Keratinocyte (primary cell): ENCODE measurements at regions not wholly inside any gene's neighbourhood (a gene's known extent, or its start where the extent isn't known, plus 50 kb on each side); places are given as distances from the start of the nearest gene placed in this dataset.

Source experiments
- DNase-seq: peaks from one replicate; pipeline ENCODE4 v3.0.0-alpha.2; 2011; ENCODE audit warnings: low read depth, missing footprints, low spot score
- FAIRE-seq: peaks from 2 replicates; lab custom pipeline; 2011; peaks lifted over from hg19 to GRCh38; lab: Jason Lieb, UNC
- H2AFZ ChIP-seq: 2 replicates; pipeline ENCODE4 v1.6.0; 2012; ENCODE audit warnings: low read length, control low read depth, inconsistent platforms; ENCODE audit not compliant: control insufficient read depth
- H3K27ac ChIP-seq: 2 replicates; pipeline ENCODE4 v1.5.1; 2011; ENCODE audit warnings: low read length; ENCODE audit not compliant: control insufficient read depth, insufficient read depth
- H3K27me3 ChIP-seq: 3 replicates; pipeline ENCODE4 v1.6.0; 2011; ENCODE audit warnings: low read length; ENCODE audit not compliant: control insufficient read depth, insufficient read depth; ENCODE audit errors: extremely low read depth
- H3K36me3 ChIP-seq, 2 experiments: 2 replicates in 1 of 2; 3 replicates in 1 of 2; pipeline ENCODE4 v1.5.1; 2011; ENCODE audit warnings: low read length in 2 of 2, mild to moderate bottlenecking in 1 of 2; ENCODE audit not compliant: control insufficient read depth in 2 of 2, insufficient read depth in 2 of 2; ENCODE audit errors: extremely low read depth in 1 of 2
- H3K4me1 ChIP-seq: 3 replicates; pipeline ENCODE4 v1.5.1; 2011; ENCODE audit warnings: low read length; ENCODE audit not compliant: control insufficient read depth, insufficient read depth; ENCODE audit errors: extremely low read depth
- H3K4me2 ChIP-seq: 3 replicates; pipeline ENCODE4 v1.6.0; 2011; ENCODE audit warnings: low read depth, low read length; ENCODE audit not compliant: control insufficient read depth, insufficient read depth; ENCODE audit errors: extremely low read depth
- H3K4me3 ChIP-seq, 3 experiments: fragments of 200-600 bp in 1 of 3; sonication (generic) in 1 of 3; 2 replicates in 2 of 3; 3 replicates in 1 of 3; pipeline ENCODE4 v1.5.1; 2011 to 2016; ENCODE audit warnings: low read length in 3 of 3, mild to moderate bottlenecking in 3 of 3, control low read depth in 2 of 3, inconsistent platforms in 1 of 3, low read depth in 1 of 3, mixed read lengths in 1 of 3, mixed run types in 1 of 3, moderate library complexity in 1 of 3; ENCODE audit not compliant: control insufficient read depth in 2 of 3, insufficient read depth in 2 of 3; ENCODE audit errors: extremely low read depth in 1 of 3
- H3K79me2 ChIP-seq: 2 replicates; pipeline ENCODE4 v1.6.0; 2012; ENCODE audit warnings: low read length; ENCODE audit not compliant: control insufficient read depth, insufficient read depth
- H3K9ac ChIP-seq: 3 replicates; pipeline ENCODE4 v1.6.0; 2011; ENCODE audit warnings: low read length; ENCODE audit not compliant: control insufficient read depth, insufficient read depth; ENCODE audit errors: extremely low read depth
- H3K9me1 ChIP-seq: 3 replicates; pipeline ENCODE4 v1.6.0; 2011; ENCODE audit warnings: low read length; ENCODE audit not compliant: control insufficient read depth, insufficient read depth; ENCODE audit errors: extremely low read depth
- H3K9me3 ChIP-seq: 2 replicates; pipeline ENCODE4 v1.5.1; 2012; ENCODE audit warnings: low read depth, low read length; ENCODE audit not compliant: control insufficient read depth
- H4K20me1 ChIP-seq: 3 replicates; pipeline ENCODE4 v1.6.0; 2011; ENCODE audit warnings: low read length; ENCODE audit not compliant: control insufficient read depth, insufficient read depth; ENCODE audit errors: extremely low read depth
- CTCF ChIP-seq, 3 experiments: IDR thresholded peaks in 1 of 3; conservative IDR thresholded peaks in 1 of 3; optimal IDR thresholded peaks in 1 of 3; 2 replicates in 2 of 3; 3 replicates in 1 of 3; pipeline versions ENCODE3 to v1.5.1; 2011; ENCODE audit warnings: low read length in 3 of 3, mild to moderate bottlenecking in 3 of 3, moderate library complexity in 2 of 3, control low read depth in 1 of 3, inconsistent platforms in 1 of 3; ENCODE audit not compliant: insufficient read depth in 2 of 3; ENCODE audit errors: extremely low read depth in 1 of 3
- EZH2 ChIP-seq: IDR thresholded peaks from one replicate; pipeline ENCODE4 v1.6.1; 2012; ENCODE audit warnings: inconsistent platforms, mild to moderate bottlenecking, low read length, moderate library complexity
- dilution Hi-C: fragments of 300-500 bp; cut with MboI; formaldehyde crosslinking; loops from one replicate; pipeline ENCODE4 v1.7.0; 2020; ENCODE audit warnings: low sequenced_read_pairs; ENCODE audit not compliant: extremely low pct_ligation_motif_present

GRCh38 chr20:40961176-40961575 is 67.4 kb upstream of the TOP1 start:
- Histone ChIP-seq H3K36me3 (no peaks in the 10 kb centered on the region), H3K9me3 (no peaks in the 10 kb centered on the region)
- dilution Hi-C loops: no loop called here

GRCh38 chr20:40961686-40962640 is 66.7 kb upstream of the TOP1 start:
- Histone ChIP-seq H3K4me2 (no peak overlapping the region), H3K27ac (no peak overlapping the region), H3K9me3 (no peaks in the 10 kb centered on the region), H3K9ac (no peak overlapping the region), H3K79me2 (no peaks in the 10 kb centered on the region), H3K9me1 (no peaks in the 10 kb centered on the region), H3K36me3 (no peaks in the 10 kb centered on the region), H3K4me3 (no peak overlapping the region), H3K4me1 (peaks cover 19% of the 10 kb centered on the region), H3K27me3 (no peaks in the 10 kb centered on the region), H2AFZ (no peak overlapping the region), H4K20me1 (no peaks in the 10 kb centered on the region)
- TF ChIP-seq EZH2 (no peak), CTCF (optimal IDR thresholded peaks at IDR 0.05 in 1 of 3, IDR thresholded peaks at IDR 0.05 in 1 of 3, conservative IDR thresholded peaks at IDR 0.05 in 1 of 3; ENCODE audit: extremely low read depth in 1 of 3, insufficient read depth in 2 of 3, low read length in 3 of 3) (no peak)
- DNase-seq (peak; percentile 49), FAIRE-seq (no peak)
- dilution Hi-C loops: no loop called here

More at GRCh38 chr20:40961176-40961575, 67.4 kb upstream of the TOP1 start:
- Histone ChIP-seq H2AFZ (no peak overlapping the region), H3K79me2 (no peaks in the 10 kb centered on the region), H3K27me3 (no peaks in the 10 kb centered on the region), H3K9me1 (no peaks in the 10 kb centered on the region), H3K4me3 (no peak overlapping the region), H4K20me1 (no peaks in the 10 kb centered on the region), H3K9ac (no peak overlapping the region), H3K4me1 (peaks cover 19% of the 10 kb centered on the region), H3K27ac (no peak overlapping the region), H3K4me2 (no peak overlapping the region)
- FAIRE-seq: no peak
- no peak for TF ChIP-seq CTCF (optimal IDR thresholded peaks at IDR 0.05 in 1 of 3, IDR thresholded peaks at IDR 0.05 in 1 of 3, conservative IDR thresholded peaks at IDR 0.05 in 1 of 3; ENCODE audit: extremely low read depth in 1 of 3, insufficient read depth in 2 of 3, low read length in 3 of 3)
- TF ChIP-seq EZH2: no peak
- no peak for DNase-seq
